UCSD-AML1 (cell line): ENCODE measurements at regions not wholly inside any gene's neighbourhood (a gene's known extent, or its start where the extent isn't known, plus 50 kb on each side); places are given as distances from the start of the nearest gene placed in this dataset.

Experiments used
- DNase-seq: peaks from one replicate; lab custom pipeline; 2025; ENCODE audit not compliant: unreplicated experiment; lab: John Stamatoyannopoulos, UW

- DNase-seq, result no peak
These were observed 638.6 kb downstream of the BCOR start for GRCh38 chrX:39459204-39459603.

- no peak for DNase-seq
These were observed 637.8 kb downstream of the BCOR start for GRCh38 chrX:39459952-39460351.

GRCh38 chrX:39460499-39460898, 637.3 kb downstream of the BCOR start:
- no peak for DNase-seq

- DNase-seq, result no peak
These were observed 634.9 kb downstream of the BCOR start for GRCh38 chrX:39462835-39463234.

- DNase-seq, result no peak
These were observed 633.5 kb downstream of the BCOR start for GRCh38 chrX:39464253-39464652.

GRCh38 chrX:39465467-39465866, 632.3 kb downstream of the BCOR start:
- DNase-seq, result no peak

- no peak for DNase-seq
These were observed 631.9 kb downstream of the BCOR start for GRCh38 chrX:39465906-39466305.

GRCh38 chrX:39469126-39469525, 628.6 kb downstream of the BCOR start:
- DNase-seq, result no peak

GRCh38 chrX:39470588-39471407, 627.0 kb downstream of the BCOR start:
- no peak for DNase-seq

GRCh38 chrX:39472161-39472560, 625.6 kb downstream of the BCOR start:
- no peak for DNase-seq

GRCh38 chrX:39473812-39474211, 623.9 kb downstream of the BCOR start:
- no peak for DNase-seq

- no peak for DNase-seq
These were observed 622.4 kb downstream of the BCOR start for GRCh38 chrX:39475372-39475771.

GRCh38 chrX:39476604-39477021, 621.1 kb downstream of the BCOR start:
- DNase-seq, result no peak

- DNase-seq, result no peak
These were observed 620.6 kb downstream of the BCOR start for GRCh38 chrX:39477031-39477761.

- peak; percentile 60 for DNase-seq
These were observed 620.0 kb downstream of the BCOR start for GRCh38 chrX:39477762-39478120.

- DNase-seq, result no peak
These were observed 617.9 kb downstream of the BCOR start for GRCh38 chrX:39479856-39480255.

- DNase-seq, result no peak
These were observed 616.8 kb downstream of the BCOR start for GRCh38 chrX:39480963-39481362.

GRCh38 chrX:39481621-39482020, 616.1 kb downstream of the BCOR start:
- no peak for DNase-seq

- DNase-seq, result no peak
These were observed 613.3 kb downstream of the BCOR start for GRCh38 chrX:39484159-39485068.

GRCh38 chrX:39487166-39487968, 610.4 kb downstream of the BCOR start:
- no peak for DNase-seq

GRCh38 chrX:39487969-39488330, 609.8 kb downstream of the BCOR start:
- DNase-seq, result no peak
